Iris pigment epithelial cell (primary cell): ENCODE measurements at regions not wholly inside any gene's neighbourhood (a gene's known extent, or its start where the extent isn't known, plus 50 kb on each side); places are given as distances from the start of the nearest gene placed in this dataset.
"Not testable (repeated sequence)": the region's sequence is repeated elsewhere in the genome, so short reads cannot be mapped to it uniquely, and the experiment has no call there.

Experiments used
- DNase-seq: peaks from one replicate; pipeline ENCODE4 v3.0.0-alpha.2; 2011; ENCODE audit warnings: low read depth

DNA sequence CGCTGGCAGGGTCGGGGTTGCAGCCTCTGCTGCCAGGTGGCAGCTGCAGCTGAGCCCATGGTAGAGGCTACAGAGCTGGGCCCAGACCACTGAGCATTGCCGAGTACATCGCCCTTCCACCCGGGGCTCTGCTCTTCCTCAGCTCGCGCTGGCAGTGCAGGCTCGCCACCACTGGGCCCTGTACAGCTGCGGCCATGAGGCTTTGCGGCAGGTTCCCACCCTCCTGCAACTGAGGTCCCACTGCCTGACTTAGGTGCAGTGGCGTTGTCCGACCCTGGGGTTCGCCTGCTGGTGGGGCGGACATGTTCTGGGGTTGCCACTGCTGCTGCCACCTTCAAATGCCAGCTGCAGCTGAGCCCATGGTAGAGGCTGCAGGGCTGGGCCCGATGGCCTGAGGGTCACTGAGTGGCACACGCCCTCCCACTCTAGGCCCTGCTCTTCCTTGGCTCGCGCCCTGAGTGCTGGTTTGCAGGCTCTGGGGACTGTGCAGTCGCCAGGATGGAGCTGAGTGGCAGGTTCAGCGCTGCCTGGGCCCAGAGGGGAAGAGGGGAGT lies 359.8 kb downstream of the FOXD4L6 start:
- DNase-seq = not testable (repeated sequence)

DNA sequence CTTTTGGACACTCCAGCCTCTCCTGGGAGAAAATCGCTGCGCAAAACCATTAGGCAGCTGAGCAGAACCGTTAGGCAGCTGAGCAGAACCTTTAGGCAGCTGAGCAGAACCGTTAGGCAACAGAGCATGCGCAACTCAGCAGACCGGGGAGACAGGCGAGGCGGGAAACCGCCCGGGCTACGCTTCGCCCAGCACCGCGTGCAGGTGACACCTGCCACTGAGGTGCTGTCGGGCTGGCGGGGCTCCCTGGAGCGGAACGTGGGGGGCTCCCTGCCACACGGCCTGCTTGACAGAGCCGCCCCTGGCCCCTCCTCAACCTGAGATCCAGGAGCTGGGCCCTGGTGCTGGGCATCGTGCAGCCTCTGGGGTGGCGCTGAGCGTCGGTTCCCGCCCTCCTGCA lies 360.3 kb downstream of the FOXD4L6 start:
- not testable (repeated sequence) for DNase-seq

DNA sequence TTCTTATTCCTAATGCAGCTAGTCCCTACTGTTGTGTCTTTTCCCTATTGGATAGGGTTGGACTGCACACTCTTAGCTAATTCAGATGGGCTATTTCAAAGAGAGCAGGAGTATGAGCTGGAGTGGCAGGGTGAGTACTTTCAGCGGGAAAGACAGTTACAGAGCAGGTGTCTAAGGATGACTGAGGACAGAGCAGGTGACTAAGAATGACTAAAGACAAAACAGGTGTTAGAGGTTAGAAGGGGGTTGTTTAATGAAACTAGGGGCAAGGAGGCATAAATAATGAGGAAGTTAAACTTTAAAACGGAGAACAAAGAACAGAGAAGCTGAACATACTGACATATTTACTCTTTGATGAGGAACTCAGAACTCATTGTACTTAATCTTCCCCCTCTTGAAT lies 373.5 kb downstream of the FOXD4L6 start:
- DNase-seq = not testable (repeated sequence)

DNA sequence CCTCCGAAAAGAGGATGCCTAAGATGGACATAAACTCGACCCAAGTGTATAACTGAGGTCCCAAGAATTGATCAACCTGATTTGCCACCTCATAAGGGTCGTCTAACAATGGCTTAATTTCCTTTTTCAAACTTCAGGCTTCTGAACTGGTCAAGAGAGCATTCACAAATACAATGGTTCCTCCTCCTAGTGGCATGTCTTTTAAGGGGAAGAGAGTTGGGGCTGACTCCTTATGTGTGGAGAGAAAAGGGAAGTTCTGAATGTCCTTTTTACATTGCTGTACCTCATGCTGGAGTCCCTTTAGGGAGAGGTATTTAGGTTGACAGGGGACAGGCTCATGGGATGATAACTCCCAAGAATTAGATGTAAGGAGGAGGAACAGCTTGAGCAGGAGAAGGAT lies 375.2 kb downstream of the FOXD4L6 start:
- peak; percentile 0 for DNase-seq

DNA sequence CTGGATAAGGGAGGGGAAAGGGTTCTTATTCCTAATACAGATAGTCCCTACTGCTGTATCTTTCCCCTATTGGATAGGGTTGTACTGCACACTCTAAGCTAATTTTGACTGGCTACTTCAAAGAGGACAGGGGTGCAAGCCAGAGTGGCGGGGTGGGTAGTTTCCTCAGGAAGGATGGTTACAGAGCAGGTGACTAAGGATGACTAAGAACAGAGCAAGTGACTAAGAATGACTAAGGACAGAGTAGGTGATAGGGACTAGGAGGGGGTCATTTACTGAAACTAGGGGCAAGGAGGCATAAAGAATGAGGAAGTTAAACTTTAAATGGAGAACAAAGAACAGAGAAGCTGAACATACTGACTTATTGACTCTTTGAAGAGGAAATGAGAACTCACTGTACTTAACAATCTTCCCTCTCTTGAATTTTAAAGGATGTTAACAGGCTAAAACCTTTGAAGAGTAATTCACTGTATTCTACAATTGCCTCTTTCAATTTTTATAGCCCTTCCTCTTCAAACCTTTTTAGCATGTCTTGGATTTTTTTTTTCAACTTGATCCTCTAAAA lies 381.5 kb downstream of the FOXD4L6 start:
- DNase-seq = not testable (repeated sequence)
